HG03565 (cell line): ENCODE measurements at regions not wholly inside any gene's neighbourhood (a gene's known extent, or its start where the extent isn't known, plus 50 kb on each side); places are given as distances from the start of the nearest gene placed in this dataset.
"Not testable (repeated sequence)": the region's sequence is repeated elsewhere in the genome, so short reads cannot be mapped to it uniquely, and the experiment has no call there.

ENCODE experiments used
- ATAC-seq: cut with Tn5 transposase; IDR thresholded peaks from one replicate; pipeline ENCODE4 v1.9.1; 2021; ENCODE audit warnings: mild to moderate bottlenecking, moderate library complexity; ENCODE audit not compliant: unreplicated experiment

DNA sequence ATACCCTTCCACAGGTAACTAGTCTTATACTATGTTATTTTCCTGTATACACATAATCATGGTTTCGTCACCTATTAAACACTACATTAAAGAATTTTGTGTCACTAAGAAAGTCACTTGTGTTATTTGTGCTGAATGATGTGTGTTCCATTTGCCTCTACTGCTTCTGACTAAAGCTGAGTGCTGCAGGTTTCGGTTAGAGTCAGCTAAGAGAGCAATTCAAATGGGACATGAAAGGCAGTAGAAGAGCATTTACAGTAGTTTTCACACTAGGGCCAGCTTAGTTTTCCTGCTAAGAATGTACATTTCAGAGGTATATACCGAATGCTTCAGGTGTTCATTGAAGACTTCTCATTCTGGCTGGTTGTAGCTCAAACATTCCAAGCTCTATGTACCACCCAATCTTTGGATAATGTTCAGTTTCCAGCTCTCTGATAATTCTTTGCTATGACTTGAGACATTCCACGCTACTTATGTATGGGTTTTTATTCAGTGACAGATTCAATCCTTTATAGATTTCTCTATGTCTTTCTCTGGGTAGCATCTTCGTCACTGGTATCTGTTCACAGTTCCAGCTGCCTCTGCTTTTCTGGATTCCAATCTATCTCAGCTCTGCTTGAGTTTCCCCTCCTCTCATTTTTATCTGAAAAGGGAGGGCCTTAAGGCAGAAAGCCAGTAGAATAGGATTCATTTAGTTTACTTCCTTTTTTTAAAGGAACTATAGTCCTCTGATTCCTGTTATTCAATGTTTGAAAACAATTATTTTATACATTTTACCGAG is 164.4 kb downstream of the CXXC4 start:
- no peak for ATAC-seq

DNA sequence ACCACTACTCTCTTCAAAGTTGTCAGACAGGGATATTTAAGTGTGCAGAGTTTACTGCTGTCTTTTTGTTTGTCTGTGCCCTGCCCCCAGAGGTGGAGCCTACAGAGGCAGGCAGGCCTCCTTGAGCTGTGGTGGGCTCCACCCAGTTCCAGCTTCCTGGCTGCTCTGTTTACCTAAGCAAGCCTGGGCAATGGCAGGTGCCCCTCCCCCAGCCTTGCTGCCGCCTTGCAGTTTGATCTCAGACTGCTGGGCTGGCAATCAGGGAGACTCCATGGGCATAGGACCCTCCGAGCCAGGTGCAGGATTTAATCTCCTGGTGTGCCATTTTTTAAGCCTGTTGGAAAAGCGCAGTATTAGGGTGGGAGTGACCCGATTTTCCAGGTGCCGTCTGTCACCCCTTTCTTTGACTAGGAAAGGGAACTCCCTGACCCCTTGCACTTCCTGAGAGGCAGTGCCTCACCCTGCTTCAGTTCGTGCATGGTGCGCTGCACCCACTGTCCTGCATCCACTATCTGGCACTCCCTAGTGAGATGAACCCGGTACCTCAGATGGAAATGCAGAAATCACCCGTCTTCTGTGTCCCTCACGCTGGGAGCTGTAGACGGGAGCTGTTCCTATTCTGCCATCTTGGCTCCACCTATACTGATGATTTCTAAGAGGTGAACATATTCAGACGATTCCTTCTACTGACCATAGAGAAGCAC is 167.6 kb downstream of the CXXC4 start:
- ATAC-seq: not testable (repeated sequence)

DNA sequence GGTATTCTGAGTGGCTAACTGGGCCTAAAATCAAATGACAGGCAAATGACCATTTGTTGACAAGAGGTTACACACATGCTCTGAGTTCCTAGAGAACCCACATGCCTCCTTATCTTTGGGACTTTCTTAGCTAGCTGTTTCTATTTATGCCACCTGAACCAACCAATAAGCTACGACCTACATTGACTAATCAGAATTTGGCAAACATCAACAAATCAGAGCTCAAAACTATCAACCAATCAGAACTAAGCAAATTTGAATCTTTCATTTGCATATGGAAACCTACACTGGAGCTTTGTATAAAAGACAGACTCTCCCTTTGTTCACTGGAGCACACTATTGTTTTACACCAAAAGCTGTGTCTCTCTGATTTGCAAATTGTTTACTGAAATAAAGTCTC is 192.0 kb downstream of the CXXC4 start:
- ATAC-seq: no peak

DNA sequence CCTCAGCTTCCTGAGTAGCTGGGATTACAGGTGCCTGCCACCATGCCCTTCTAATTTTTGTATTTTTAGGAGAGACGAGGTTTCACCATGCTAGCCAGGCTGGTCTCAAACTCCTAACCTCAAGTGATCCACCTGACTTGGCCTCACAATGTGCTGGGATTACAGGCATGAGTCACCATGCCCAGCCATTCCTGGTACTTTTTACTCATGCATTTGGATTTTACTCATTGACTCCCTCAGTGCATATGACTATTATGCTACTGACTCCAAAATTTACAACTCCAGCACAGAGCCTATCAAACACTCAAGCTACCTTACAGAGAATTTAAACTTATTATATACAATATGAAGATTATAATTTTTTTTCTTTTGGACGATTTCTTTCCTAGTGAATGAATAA is 199.9 kb downstream of the CXXC4 start:
- ATAC-seq: no peak

DNA sequence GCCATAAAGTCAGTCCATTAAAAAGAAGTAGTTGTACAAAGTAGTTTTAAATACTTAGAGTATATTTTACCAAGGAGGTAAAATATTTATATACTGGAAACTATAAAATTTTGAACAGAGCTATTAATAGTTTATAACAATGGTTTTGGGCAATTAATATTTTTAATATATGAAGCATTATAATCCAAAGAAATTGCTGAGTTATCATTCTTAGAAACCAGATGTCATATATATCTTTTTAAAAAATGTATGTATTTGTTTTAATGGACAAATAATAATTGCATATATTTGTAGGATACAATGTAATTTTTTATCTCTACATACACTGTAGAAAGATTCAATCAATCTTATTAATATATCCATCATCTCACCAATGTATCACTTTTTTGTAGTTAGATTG is 207.8 kb downstream of the CXXC4 start:
- ATAC-seq: no peak

DNA sequence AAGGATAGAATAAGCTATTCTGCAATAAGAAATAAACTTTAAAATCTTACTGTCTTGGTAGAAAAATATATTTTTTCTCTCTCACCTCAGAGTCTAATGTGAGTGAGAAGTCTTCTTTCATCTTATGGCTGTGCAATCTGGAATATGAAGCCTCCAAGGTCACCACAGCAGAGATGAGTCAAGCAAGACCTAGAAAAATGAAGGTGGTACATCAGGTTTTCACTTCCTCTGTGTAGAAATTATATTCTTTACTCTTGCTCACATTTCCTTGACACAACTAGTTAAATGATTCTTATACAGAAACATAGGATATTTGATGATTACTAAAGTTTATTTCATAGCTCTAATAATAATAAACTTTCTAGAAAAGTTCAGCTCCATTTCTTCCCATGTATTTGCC is 211.4 kb downstream of the CXXC4 start:
- ATAC-seq: no peak

DNA sequence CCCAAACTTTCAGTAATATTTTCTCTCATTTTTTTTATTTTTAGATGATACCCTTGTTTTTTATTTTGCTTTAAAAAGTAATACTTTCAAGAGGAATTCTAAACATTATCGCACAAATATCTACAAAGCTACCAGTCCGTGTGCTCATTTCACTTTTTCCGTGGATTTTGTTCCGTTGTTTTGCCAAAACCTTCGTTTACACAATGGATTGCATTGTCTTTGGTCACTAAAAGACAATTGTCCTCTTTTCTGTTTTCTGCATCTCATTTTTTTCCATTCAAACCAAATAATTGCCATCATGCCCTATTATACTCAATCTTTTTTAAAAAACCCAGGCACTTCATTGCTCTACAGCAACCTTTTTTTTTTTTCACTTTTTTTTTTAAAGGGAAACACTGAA is 214.9 kb downstream of the CXXC4 start:
- ATAC-seq: no peak

DNA sequence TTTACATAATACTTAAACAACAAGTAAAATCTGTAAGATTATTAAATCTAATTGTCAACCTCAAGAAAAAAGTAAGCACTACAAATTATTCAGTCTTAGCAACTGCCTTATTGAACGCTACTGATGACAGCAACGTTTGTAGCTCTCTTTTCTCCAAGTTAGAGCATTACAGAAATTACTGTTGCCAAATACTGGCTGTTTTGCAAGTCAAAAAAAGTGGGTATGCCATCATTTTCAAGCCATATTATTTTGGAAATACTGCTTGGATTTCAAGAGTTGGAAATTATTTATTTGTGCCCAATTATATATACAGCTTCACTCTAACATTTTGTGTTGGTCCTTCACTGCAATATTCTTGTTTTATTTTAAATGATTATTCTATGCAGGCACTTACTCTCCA is 221.7 kb downstream of the CXXC4 start:
- no peak for ATAC-seq

DNA sequence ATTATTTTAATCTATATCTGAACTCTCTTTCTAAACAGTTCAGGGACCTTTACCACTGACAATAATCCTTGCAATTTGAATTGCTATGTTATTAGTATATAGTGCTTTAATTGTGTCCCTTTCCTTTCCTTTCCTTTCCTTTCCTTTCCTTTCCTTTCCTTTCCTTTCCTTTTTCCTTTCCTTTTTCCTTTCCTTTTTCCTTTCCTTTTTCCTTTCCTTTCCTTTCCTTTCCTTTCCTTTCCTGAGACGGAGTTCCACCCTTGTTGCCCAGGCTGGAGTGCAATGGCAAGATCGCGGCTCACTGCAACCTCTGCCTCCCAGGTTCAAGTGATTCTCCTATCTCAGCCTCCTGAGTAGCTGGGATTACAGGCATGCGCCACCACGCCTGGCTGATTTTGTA is 225.1 kb downstream of the CXXC4 start:
- ATAC-seq: not testable (repeated sequence)

DNA sequence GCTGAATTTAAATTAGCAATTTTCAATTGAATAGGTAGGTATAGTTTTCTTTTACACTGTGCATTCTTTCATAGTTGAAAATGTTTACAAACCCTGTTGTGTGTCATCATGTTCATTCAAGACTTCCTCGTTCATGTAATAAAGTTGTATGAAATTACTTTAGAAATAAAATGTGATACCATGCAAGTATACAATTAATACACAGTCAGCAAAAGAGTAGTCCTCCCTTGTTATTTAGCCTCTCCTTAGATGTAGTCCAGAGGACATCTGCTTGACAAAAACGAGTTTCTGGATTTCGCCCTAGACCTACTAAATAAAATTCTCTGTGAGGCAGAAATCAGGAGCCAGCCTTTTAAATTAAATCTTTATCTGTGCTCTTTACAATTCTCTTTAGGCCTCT is 231.6 kb downstream of the CXXC4 start:
- ATAC-seq: no peak

DNA sequence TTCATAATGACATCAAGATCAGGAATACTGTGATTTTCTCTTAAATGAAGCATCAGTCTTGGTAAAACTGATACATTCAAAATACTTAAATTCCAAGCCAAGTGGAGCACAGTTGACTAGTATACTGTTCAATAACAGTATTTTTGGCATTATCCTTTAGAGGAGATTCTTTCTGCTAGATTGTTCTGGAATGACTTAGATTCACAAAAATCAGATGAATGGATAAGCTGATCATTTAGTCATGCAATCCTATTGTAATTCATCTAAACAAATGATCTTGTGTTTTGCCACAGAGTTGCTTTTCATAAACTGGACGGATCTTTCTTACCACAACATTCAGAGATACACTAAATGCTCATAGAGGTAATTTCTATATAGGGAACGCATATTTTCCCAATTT is 232.0 kb downstream of the CXXC4 start:
- ATAC-seq: no peak

DNA sequence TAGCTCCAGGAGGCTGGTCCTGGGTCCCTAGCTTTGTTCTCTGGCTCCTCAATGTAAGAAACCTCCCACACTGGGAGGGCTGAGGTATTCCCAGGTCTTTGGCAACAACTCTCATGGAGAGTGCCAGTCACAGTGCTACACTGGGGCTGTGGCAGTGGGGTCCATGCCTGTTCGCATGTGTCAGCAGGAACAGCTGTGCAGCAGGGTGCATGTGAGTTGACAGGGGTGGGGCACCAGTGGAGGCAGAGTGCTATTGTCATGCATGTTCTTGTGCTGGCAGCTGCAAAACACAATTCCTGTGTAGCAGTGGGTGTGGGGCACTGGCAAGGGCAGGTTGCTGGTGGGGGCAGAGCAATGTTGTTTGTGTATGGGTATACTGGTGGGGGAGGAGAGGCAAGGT is 246.0 kb downstream of the CXXC4 start:
- no peak for ATAC-seq

DNA sequence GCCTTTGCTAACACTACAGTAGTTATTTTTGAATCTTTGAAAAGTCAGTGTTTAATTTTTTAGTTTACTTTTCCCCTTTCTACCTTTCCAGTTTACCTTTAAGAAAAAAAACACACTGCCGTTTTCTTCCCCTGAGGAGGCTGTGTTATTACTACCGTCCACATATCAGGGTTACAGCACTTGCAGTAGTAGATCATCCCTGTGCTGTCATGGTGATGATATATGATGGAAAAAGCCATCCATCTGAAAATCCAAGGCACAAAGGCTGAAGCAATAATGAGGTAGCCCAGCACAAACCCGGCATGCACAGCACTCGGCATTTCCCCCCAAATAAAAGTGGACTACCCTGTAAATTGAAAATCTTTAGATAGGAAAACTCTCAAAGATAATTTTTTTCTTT is 258.7 kb downstream of the CXXC4 start:
- ATAC-seq: no peak

DNA sequence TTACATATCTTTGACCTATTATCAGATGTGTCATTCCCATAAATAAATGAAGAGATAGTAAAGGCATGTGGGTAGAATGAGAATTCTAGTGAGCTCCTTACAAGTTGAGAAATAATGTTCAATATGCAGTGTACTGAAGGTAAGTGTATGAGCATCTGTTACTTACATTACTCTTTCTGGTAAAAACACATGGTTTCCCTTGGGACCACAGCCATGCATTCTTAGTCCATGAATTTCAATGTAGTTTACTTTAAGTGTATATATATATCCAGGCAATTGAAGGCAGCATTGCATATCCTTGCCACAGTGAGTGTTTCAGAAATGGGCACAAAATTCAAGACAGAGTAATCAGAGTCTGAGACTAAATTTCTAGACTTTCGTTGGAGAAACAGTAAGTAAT is 277.2 kb downstream of the CXXC4 start:
- no peak for ATAC-seq

DNA sequence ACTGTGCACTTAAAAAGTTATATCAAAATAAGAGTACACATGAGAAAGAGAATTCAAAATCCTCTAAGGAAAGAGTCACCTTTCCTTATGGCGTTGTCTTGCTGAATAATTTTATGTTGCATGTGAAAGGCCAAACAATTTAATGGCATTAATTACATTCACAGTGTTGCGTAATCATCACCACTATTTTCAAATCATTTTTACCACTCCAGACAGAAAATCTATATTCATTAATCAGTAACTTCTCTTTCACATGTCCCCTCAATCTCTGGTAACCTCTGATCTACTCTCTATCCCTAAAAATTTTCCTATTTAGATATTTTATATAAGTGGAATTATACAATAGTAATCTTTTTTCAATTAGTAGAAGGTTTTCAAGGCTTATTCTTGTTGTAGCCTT is 283.0 kb downstream of the CXXC4 start:
- ATAC-seq: no peak

DNA sequence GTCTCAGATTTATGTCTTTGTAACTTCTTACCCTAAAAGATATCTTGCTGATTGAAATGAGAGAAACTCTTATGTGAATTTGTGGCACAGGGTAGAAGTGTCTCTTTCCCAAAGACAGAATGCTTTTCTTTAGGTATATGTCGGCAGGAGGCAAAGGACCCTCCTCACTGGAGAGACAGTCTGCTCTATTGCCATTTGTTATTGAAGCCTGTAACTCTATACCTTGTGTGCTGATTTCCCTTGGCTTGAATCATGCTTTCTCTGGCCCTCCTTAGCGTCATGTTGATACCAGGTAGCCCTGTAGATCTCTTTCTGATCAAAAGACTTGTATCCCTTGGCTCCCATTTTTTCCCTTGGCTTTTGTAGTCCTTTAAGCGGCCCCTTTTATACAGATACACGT is 284.3 kb downstream of the CXXC4 start:
- no peak for ATAC-seq

DNA sequence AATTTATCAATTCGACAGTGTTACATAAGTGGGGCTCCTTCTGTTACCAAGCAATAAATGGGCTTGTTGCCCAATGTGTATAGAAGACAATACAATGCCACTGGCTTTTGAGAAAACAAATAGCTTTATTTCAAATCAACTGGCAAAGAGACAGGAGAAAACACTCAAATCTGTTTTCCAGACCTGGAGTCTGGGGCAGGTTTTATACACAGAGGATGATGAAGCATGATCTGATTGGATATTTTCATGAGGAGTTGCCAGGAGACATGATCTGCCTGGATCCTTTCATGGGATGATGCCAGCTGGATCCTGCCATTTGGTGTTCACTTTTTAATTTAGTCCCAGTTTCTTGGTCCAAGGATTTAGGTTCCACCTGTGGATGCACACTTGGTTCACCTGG is 287.9 kb downstream of the CXXC4 start:
- ATAC-seq: no peak

DNA sequence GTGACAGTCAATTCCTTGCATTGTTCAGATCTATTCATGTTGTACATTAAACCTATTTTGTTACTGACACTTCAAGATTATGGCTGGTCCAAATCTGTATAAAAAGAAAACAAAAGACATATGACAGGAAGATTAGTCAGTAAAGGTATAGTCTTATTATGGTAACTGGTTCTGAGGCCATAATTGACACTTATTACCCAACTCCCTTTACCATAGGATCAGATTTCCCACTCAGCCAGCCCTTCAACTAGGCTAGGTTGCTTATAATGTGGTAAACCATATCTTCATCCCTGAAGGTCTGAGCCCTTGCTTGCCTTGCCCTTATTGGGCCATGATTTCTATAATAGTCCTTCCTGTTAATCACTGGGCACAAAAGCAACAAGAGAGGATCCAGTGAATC is 289.6 kb downstream of the CXXC4 start:
- no peak for ATAC-seq

DNA sequence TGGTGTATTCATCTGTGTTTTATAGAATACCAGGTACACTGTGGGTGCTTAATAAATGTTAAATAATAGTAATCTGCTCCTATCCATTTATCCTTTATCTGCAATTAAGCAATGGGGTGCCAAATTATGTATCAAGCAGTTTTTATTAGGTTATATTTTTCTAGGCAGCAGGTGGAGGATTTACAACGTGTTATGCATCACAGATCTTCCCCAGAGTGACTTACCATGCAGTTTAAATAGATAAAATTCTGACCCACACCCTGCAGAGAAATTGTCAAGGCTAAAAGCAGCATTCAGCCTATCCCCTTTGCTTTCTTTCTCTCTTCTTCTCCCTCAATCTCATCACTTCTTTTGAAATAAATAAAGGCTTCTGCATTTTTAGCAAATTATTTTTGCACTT is 306.4 kb downstream of the CXXC4 start:
- ATAC-seq: no peak

DNA sequence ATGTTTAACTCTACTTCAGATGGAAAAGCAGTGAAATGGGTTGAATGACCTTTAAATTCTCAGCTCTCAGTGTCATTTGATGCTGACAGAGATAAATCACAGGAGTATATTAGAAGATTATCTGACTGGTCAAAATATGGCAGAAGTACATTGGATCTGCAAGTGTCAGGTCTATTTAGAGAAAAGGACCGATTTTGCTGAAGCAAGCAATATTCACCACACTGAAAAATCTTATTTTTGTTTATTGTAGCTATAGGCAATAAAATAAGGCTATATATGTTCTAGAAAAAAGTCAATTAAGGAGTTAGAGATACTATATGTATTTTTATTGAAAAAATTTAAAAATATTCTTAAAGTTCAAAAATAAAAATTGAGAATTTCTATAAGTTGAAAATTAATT is 325.3 kb downstream of the CXXC4 start:
- no peak for ATAC-seq

DNA sequence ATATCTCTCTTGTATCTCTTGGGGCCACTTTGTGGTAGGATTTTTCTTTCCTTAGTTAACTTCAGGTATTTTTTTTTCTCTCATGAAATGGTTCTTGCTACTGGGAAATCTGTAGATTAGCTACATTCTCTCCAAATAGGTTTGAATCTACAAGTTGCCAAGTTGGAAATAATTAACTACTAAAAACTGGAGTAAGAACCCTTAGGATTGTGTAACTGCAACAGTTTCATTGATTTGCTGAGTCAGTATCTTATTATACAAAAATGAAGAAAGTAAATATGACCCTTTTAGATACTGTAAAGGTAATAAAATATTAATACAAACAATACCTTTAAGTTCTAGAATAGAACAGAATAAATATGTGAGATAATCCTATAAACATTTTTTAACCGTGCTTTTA is 327.9 kb downstream of the CXXC4 start:
- no peak for ATAC-seq

DNA sequence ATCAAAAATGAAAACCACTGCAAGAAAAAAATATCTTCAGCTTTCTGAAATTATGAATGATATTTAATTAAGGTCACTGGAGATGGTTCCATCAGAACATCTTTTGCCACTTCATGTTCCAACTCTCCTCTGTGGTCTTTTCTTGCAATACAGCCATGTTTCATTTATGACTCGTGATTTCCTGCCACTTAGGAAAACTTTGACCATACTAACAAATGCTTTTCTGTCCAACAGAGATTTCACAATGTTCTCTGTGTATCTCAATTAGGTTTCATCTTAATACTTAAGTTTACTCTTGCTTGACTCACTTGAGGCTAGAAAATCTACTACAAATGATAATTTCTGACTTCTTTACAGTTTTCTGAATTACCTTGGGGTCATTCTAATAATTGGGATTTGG is 330.9 kb downstream of the CXXC4 start:
- ATAC-seq: no peak

DNA sequence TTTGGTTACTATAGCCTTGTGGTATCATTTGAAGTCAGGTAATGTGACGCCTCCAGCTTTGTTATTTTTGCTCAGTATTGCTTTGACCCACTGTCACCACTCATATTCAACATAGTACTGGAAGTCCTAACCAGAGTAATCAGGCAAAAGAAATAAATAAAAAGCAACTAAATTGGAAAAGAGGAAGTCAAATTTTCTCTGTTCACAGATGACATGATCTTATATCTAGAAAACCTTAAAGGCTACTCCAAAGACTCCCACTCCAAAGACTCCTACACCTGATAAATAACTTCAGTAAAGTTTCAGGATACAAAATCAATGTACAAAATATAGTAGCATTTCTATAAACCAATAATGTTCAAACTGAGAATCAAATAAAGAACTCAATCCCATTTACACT is 348.6 kb downstream of the CXXC4 start:
- ATAC-seq: no peak
